Thoracic aorta (tissue), 2 donors: ENCODE measurements at regions not wholly inside any gene's neighbourhood (a gene's known extent, or its start where the extent isn't known, plus 50 kb on each side); places are given as distances from the start of the nearest gene placed in this dataset.

ENCODE experiments used
- ATAC-seq: fragments of 150-250 bp; one replicate; pipeline ENCODE4 v1.8.0; 2017; ENCODE audit warnings: low read depth; ENCODE audit not compliant: insufficient number of reproducible peaks, low FRiP score
- DNase-seq: peaks from one replicate; pipeline ENCODE4 v3.0.0-alpha.2; 2020; ENCODE audit warnings: low spot score
- H3K27ac ChIP-seq, 2 donors: fragments of 200-600 bp; sonication (generic); 1 replicate in 1 of 2; 2 replicates in 1 of 2; pipeline ENCODE4 v1.5.1; 2016; ENCODE audit warnings: mild to moderate bottlenecking in 2 of 2, moderate library complexity in 2 of 2
- H3K27me3 ChIP-seq: fragments of 200-600 bp; sonication (generic); replicated peaks from 2 replicates; pipeline ENCODE4 v1.6.0; 2016; ENCODE audit warnings: mild to moderate bottlenecking; ENCODE audit not compliant: insufficient read depth
- H3K36me3 ChIP-seq: fragments of 200-600 bp; sonication (generic); one replicate; pipeline ENCODE4 v1.5.1; 2016
- H3K4me1 ChIP-seq, 2 donors: fragments of 200-600 bp; sonication (generic); 1 replicate in 1 of 2; 2 replicates in 1 of 2; pipeline versions ENCODE4 v1.5.1 to v1.6.0; 2016; ENCODE audit warnings: low read depth in 2 of 2, mild to moderate bottlenecking in 1 of 2; ENCODE audit not compliant: control insufficient read depth in 1 of 2
- H3K4me3 ChIP-seq: fragments of 200-600 bp; sonication (generic); 2 replicates; pipeline ENCODE4 v1.5.1; 2016; ENCODE audit warnings: mild to moderate bottlenecking
- H3K9me3 ChIP-seq: fragments of 200-600 bp; sonication (generic); 2 replicates; pipeline ENCODE4 v1.5.1; 2016
- TF ChIP-seq, protein P1 (sequence below): fragments of 200-600 bp; sonication (generic); IDR thresholded peaks from one replicate; pipeline ENCODE4 v1.5.1; 2019; ENCODE audit warnings: antibody characterized with exemption

DNA sequence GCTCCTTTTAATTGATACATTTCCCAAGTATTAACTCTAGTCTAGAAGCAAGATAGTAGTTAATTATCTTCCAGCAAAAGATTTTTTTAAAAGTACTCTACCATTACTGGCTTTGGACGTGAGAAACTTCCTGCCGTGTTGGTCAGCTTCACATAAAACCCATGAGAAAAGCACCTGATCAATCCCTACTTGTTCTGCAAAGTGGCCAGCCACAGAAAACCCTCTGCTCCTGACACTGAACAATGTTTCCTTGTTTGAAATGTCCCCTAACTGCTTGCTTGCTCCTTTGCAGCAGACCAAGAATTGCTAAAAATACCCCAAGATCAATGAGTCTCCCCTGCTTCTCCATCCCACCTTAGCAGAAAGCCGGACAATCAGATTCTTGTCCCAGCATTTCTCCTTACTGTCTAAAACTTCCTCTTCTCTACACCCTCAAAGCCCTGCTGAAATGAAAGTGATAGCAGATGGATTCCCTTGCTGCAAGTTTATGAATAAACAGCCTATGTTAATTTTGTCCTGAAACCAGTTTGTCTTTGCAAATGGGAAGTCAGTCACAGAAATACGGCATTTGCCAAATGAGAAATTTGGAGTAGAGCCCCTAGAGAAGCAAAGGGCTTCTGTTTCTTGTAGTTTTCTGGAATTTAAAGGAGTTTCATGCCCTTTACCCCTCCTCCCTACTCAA is 207.1 kb upstream of the ARHGAP20 start:
- Histone ChIP-seq H3K27ac (no peak overlapping the region), H3K36me3 (no peaks in the 10 kb centered on the region), H3K27me3 (no peaks in the 10 kb centered on the region), H3K4me3 (no peak overlapping the region), H3K9me3 (no peaks in the 10 kb centered on the region), H3K4me1 (peaks cover 3 to 19% of the 10 kb centered on the region in 2 donors)
- ATAC-seq = no peak
- DNase-seq = no peak
- TF ChIP-seq, protein P1, sequence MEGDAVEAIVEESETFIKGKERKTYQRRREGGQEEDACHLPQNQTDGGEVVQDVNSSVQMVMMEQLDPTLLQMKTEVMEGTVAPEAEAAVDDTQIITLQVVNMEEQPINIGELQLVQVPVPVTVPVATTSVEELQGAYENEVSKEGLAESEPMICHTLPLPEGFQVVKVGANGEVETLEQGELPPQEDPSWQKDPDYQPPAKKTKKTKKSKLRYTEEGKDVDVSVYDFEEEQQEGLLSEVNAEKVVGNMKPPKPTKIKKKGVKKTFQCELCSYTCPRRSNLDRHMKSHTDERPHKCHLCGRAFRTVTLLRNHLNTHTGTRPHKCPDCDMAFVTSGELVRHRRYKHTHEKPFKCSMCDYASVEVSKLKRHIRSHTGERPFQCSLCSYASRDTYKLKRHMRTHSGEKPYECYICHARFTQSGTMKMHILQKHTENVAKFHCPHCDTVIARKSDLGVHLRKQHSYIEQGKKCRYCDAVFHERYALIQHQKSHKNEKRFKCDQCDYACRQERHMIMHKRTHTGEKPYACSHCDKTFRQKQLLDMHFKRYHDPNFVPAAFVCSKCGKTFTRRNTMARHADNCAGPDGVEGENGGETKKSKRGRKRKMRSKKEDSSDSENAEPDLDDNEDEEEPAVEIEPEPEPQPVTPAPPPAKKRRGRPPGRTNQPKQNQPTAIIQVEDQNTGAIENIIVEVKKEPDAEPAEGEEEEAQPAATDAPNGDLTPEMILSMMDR = no peak

DNA sequence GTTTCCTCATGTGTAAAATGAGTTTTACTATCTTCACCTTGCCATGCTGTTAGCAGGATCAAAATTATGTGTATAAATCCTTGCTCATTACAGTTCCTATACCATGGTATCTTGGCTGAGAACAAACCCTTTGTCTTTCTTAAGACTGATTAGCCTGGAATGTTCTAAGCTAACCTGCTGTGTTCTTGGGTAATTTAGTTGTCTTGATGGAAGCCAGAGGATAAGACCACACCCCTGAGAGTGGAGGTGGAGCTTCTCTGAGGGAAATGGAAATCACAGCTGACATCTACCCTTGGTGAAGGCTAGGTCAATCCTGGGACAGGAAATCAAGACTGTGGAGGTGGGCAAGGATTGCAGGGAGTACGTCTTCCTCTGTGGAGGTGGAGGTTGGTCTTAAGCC is 206.1 kb upstream of the ARHGAP20 start:
- Histone ChIP-seq H3K27me3 (no peaks in the 10 kb centered on the region), H3K9me3 (no peaks in the 10 kb centered on the region), H3K27ac (no peak overlapping the region), H3K4me3 (no peak overlapping the region), H3K4me1 (peaks cover 3 to 19% of the 10 kb centered on the region in 2 donors), H3K36me3 (no peaks in the 10 kb centered on the region)
- TF ChIP-seq, protein P1 = no peak
- no peak for ATAC-seq
- no peak for DNase-seq

DNA sequence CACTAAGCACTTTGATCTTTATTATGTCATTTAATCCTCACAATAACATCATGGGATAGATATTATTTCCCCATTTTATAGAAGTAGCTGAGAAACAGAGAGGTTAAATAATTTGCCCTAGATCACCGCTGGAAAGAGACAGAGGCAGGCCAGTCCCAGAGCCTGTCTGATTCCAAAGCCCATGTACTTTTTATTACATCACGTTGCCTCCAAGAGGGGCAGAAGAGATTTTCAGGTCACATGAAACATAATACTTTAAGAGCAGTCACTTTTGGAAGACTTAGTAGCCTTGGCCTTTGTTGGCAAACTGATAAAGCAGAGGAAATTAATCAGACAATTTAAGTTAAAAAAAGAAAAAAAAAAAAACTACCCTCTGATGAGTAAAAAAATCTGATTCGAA is 200.2 kb upstream of the ARHGAP20 start:
- H3K4me3 ChIP-seq = no peak overlapping the region
- no peaks in the 10 kb centered on the region for H3K36me3 ChIP-seq
- H3K27ac ChIP-seq = no peak overlapping the region
- no peak for ATAC-seq
- no peak for DNase-seq
- TF ChIP-seq, protein P1 = no peak
- no peaks in the 10 kb centered on the region for H3K4me1 ChIP-seq
- H3K9me3 ChIP-seq = no peaks in the 10 kb centered on the region
- no peaks in the 10 kb centered on the region for H3K27me3 ChIP-seq

DNA sequence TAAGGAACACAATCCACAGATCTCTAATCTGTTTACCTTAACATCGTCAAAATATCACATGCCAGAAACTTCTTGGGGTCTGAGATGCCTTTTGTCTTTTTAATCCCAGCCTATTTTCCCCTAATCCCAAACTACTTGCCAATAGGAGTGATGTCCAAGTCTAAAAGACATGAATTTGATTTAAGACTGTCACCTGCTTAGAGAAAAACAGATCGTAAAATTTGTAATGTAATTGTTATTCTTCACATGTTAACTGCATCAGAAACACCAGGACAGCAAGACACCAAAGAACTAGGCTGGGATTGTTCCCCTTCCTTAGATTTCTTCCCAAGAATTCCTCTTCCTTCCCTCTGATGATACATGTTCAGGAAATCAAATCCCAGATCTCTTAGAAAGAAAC is 198.1 kb upstream of the ARHGAP20 start:
- TF ChIP-seq, protein P1 = no peak
- Histone ChIP-seq H3K27me3 (no peaks in the 10 kb centered on the region), H3K4me3 (no peak overlapping the region), H3K36me3 (no peaks in the 10 kb centered on the region), H3K4me1 (no peaks in the 10 kb centered on the region), H3K9me3 (no peaks in the 10 kb centered on the region), H3K27ac (no peak overlapping the region)
- ATAC-seq (no peak), DNase-seq (no peak)

DNA sequence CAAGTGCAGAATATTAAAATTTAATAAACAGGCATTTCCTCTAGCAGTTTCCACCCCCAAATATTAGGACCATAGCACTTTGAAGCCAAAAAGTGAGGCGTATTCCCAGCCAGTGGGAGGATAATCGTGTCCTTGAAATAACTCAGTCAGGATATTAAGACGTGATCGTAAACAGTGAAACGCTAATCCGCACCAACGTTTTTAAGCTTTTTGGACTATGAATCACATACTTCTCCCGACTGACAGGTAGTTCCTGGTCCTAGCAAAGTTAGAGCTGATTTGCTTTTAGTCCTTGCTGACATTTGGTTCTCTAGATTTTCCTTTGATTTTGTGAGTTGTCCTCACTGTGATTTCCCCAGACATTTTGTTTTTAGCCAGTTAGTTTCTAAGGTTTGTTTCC is 197.1 kb upstream of the ARHGAP20 start:
- ATAC-seq = no peak
- H3K27ac ChIP-seq = no peak overlapping the region
- TF ChIP-seq, protein P1 = no peak
- no peaks in the 10 kb centered on the region for H3K27me3 ChIP-seq
- H3K36me3 ChIP-seq = no peaks in the 10 kb centered on the region
- no peak for DNase-seq
- H3K4me1 ChIP-seq = no peaks in the 10 kb centered on the region
- H3K4me3 ChIP-seq = no peak overlapping the region
- no peaks in the 10 kb centered on the region for H3K9me3 ChIP-seq
